ENCODE measurements at regions not wholly inside any gene's neighbourhood (a gene's known extent, or its start where the extent isn't known, plus 50 kb on each side); places are given as distances from the start of the nearest gene placed in this dataset.

DNA sequence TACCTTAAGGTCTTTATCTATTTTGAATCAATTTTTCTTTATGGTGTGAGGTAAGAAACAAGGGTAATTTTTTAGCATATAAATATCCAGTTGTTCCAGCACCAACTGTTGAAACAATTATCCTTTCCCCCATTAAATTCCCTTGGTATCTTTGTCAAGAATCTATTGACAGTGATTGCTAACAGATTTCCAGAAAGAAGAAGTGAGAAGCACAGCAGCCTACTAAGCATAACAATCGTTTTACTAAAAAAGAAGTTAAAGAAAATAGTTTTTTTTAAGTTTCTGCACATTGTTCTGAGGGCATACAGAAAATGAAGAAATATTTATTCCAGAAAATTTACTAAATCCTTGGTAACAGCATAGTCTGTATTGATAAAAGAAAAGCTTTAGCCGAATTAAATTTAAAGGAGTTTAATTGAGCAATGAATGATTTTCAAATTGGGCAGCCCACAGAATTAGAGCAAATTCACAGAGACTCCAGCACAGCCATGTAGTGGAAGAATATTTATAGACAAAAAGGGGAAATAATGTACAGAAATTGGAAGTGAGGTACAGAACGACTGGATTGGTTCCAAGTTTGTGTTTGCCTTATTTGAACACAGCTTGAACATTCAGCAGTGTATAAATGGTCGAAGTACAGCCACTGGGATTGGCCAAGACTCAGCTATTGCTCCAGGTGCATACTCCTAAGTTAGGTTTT is 97.9 kb upstream of the UST start:
- Histone ChIP-seq H3K27me3 (no peaks in the 10 kb centered on the region), H3K9me3 (no peaks in the 10 kb centered on the region), H3K36me3 (no peaks in the 10 kb centered on the region), H3K27ac (peak overlapping the region in 1 of 3 donors; percentile 28), H3K4me1 (peaks cover 9 to 34% of the 10 kb centered on the region in 2 donors), H3K4me3 (replicated peaks in 1 of 3) (no peak overlapping the region)
- intact Hi-C loops (cut with DNase I), result no loop called here
- TF ChIP-seq, protein P1, sequence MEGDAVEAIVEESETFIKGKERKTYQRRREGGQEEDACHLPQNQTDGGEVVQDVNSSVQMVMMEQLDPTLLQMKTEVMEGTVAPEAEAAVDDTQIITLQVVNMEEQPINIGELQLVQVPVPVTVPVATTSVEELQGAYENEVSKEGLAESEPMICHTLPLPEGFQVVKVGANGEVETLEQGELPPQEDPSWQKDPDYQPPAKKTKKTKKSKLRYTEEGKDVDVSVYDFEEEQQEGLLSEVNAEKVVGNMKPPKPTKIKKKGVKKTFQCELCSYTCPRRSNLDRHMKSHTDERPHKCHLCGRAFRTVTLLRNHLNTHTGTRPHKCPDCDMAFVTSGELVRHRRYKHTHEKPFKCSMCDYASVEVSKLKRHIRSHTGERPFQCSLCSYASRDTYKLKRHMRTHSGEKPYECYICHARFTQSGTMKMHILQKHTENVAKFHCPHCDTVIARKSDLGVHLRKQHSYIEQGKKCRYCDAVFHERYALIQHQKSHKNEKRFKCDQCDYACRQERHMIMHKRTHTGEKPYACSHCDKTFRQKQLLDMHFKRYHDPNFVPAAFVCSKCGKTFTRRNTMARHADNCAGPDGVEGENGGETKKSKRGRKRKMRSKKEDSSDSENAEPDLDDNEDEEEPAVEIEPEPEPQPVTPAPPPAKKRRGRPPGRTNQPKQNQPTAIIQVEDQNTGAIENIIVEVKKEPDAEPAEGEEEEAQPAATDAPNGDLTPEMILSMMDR (IDR thresholded peaks at IDR 0.05), result no peak
- no peak for TF ChIP-seq POLR2A (IDR thresholded peaks at IDR 0.05)
- no peak for DNase-seq
- WGBS, 2 donors, result 48 to 53% methylated on average over 4 of the region's 4 CpGs

DNA sequence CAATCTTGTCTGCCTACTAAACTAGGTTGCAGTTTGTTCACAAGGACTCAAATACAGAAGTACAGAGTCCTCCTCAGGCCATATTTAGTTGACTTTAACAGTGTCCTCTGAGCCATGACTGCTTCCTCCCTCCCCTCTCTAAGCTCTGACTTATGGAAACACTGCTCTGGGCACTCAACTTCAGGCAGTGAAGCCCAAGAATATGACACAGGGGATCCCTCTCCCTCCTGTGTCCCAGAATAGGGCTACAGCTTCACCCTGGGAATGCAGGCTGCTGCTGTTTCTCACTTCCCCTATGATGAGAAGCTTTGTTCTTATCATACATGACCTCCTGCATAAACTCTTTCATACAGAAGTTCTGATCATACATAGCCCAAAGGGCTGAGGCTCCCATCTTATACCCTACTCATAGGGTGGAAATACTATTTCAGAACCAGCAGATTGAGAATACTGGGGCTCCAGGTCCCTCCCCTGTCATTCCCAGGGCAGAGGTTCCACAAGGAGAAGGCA is 97.3 kb upstream of the UST start:
- H3K36me3 ChIP-seq, result no peaks in the 10 kb centered on the region
- no peak overlapping the region for H3K4me3 ChIP-seq (replicated peaks in 1 of 3)
- H3K27ac ChIP-seq, result peak overlapping the region in 1 of 3 donors; percentile 28
- intact Hi-C loops (cut with DNase I), result no loop called here
- H3K27me3 ChIP-seq, result no peaks in the 10 kb centered on the region
- peak; percentile 14 to 30 for DNase-seq
- H3K4me1 ChIP-seq, result peaks cover 9 to 34% of the 10 kb centered on the region in 2 donors
- TF ChIP-seq POLR2A (IDR thresholded peaks at IDR 0.05), result no peak
- TF ChIP-seq, protein P1 (IDR thresholded peaks at IDR 0.05), result no peak
- no peaks in the 10 kb centered on the region for H3K9me3 ChIP-seq

DNA sequence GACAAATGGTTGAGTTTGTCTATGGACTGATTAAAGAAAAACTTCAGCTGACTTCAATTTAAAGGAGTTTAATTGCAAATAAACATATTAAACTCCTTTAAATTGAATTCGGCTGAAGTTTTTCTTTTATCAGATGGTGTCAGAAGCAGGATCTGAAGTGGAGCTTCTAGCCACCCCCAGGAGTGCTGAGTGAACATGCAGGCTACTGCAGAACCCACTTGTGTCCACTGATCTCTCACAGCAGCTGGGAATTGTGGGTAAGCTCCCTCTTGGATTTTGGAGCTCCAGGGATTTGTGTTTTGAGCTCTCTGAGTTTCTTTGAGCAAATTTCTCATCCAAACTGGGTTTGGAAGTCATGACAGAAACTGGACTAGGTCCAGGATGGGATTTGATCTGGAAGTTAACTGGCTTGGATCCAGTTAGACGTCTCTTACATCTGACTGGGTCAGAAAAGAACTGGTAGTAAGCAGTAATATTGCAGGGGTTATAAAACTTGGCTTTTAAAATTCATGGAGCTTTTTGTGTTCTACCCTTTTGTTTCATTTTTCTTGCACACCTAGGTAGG is 95.8 kb upstream of the UST start:
- intact Hi-C loops (cut with DNase I), result no loop called here
- TF ChIP-seq POLR2A (IDR thresholded peaks at IDR 0.05), result no peak
- TF ChIP-seq, protein P1 (IDR thresholded peaks at IDR 0.05), result no peak
- peak; percentile 63 to 72 for DNase-seq
- Histone ChIP-seq H3K36me3 (no peaks in the 10 kb centered on the region), H3K4me3 (replicated peaks in 1 of 3) (no peak overlapping the region), H3K9me3 (no peaks in the 10 kb centered on the region), H3K4me1 (peaks cover 9 to 34% of the 10 kb centered on the region in 2 donors), H3K27me3 (no peaks in the 10 kb centered on the region), H3K27ac (peak overlapping the region; percentile 34 to 65 (median 36))
- 13 to 26% methylated on average over 2 of the region's 2 CpGs for WGBS, 2 donors

DNA sequence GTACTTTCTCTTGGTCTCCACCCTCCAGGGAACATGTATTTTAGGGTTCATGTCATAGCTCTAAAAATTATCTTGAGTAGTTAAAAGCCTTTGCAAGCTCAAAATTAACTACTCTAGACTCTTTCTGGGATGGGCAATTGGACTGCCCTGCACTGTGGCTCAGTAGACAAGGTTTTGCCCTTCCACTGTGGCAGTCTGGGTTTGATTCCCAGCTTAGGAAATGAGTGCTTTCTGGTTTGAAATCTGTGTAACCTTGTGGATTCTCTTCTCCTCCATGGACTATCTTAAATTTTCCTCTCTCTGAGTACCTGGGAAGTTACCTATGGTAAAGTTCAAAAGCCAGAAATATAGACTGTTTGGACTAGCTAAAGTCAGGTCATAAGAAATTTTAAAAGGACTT is 94.6 kb upstream of the UST start:
- Histone ChIP-seq H3K27me3 (no peaks in the 10 kb centered on the region), H3K4me3 (replicated peaks in 1 of 3) (no peak overlapping the region), H3K4me1 (peaks cover 9 to 34% of the 10 kb centered on the region in 2 donors), H3K27ac (peak overlapping the region in 2 of 3 donors; percentile 48 to 65), H3K36me3 (no peaks in the 10 kb centered on the region), H3K9me3 (no peaks in the 10 kb centered on the region)
- DNase-seq, result no peak
- TF ChIP-seq, protein P1 (IDR thresholded peaks at IDR 0.05), result no peak
- no peak for TF ChIP-seq POLR2A (IDR thresholded peaks at IDR 0.05)
- intact Hi-C loops (cut with DNase I), result no loop called here

DNA sequence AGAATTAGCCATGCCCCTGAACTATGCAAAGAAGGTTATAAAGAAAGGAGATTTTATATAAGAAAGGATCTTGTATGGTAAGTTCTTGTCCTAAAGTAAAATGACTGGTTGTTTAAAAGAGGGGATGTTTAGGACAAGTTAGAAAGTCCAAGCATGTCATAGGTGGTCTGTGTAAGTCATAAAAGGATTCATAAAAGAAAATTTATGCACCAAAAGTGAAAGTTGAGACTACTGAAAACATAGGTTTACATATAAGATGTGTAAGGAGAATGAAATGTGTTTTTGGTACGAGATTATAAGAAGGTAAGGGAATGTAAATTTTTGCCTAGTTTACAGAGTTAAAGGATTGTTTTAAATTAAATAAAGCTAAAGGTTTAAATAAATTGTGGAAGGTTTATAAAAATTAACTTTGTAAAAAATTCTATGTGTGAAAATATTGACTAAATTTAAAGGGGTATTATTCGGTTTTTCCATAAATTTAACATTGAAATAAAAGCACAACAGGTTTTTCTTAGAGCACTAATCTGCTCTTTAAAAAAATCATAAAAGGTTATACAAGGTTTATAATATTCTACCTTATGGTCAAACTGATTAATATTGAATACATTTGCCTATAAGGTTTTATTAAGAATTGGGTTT is 93.6 kb upstream of the UST start:
- no peaks in the 10 kb centered on the region for H3K36me3 ChIP-seq
- H3K9me3 ChIP-seq, result no peaks in the 10 kb centered on the region
- DNase-seq, result no peak
- no peak overlapping the region for H3K4me3 ChIP-seq (replicated peaks in 1 of 3)
- intact Hi-C loops (cut with DNase I), result no loop called here
- H3K27me3 ChIP-seq, result no peaks in the 10 kb centered on the region
- no peak overlapping the region for H3K27ac ChIP-seq
- TF ChIP-seq POLR2A (IDR thresholded peaks at IDR 0.05), result no peak
- TF ChIP-seq, protein P1 (IDR thresholded peaks at IDR 0.05), result no peak
- H3K4me1 ChIP-seq, result peaks cover 9 to 34% of the 10 kb centered on the region in 2 donors
- WGBS, 2 donors, result 60 to 75% methylated on average over 2 of the region's 2 CpGs

Data from thyroid gland (tissue), 4 donors.